ENCODE measurements at regions not wholly inside any gene's neighbourhood (a gene's known extent, or its start where the extent isn't known, plus 50 kb on each side); places are given as distances from the start of the nearest gene placed in this dataset.

GRCh38 chr20:40294175-40294574 lies 394.9 kb downstream of the MAFB start:
- TF ChIP-seq POLR2A (IDR thresholded peaks at IDR 0.05) (no peak), CTCF (IDR thresholded peaks at IDR 0.05) (no peak)

All from body of pancreas (tissue), 4 donors.